LNCAP (cell line): ENCODE measurements at regions not wholly inside any gene's neighbourhood (a gene's known extent, or its start where the extent isn't known, plus 50 kb on each side); places are given as distances from the start of the nearest gene placed in this dataset.

Experiments used
- TF ChIP-seq, protein P1 (sequence below): fragments of 450-650 bp; IDR thresholded peaks from 2 replicates; pipeline ENCODE4 v1.5.1; 2017; ENCODE audit warnings: mild to moderate bottlenecking

DNA sequence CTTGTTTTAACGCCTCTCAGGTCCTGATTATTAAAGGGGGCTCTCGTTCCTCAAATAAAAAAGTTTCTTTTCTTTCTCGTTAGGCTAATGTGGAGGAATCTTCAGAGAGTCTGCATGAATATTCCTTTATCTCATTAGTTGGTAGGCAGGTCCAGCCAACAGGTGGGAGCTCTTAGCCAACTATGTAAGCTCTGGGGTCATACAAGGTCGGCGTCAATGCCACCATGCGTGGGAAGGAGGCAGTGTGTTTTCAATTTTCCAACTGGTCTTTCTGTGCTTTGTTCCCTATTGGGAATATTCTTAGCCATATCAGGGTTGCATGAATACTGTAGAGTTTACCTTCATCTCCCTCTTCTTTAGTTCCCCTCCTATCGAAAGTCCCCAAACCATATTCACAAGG is 118.5 kb upstream of the SVIL start:
- TF ChIP-seq, protein P1, sequence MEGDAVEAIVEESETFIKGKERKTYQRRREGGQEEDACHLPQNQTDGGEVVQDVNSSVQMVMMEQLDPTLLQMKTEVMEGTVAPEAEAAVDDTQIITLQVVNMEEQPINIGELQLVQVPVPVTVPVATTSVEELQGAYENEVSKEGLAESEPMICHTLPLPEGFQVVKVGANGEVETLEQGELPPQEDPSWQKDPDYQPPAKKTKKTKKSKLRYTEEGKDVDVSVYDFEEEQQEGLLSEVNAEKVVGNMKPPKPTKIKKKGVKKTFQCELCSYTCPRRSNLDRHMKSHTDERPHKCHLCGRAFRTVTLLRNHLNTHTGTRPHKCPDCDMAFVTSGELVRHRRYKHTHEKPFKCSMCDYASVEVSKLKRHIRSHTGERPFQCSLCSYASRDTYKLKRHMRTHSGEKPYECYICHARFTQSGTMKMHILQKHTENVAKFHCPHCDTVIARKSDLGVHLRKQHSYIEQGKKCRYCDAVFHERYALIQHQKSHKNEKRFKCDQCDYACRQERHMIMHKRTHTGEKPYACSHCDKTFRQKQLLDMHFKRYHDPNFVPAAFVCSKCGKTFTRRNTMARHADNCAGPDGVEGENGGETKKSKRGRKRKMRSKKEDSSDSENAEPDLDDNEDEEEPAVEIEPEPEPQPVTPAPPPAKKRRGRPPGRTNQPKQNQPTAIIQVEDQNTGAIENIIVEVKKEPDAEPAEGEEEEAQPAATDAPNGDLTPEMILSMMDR: no peak

DNA sequence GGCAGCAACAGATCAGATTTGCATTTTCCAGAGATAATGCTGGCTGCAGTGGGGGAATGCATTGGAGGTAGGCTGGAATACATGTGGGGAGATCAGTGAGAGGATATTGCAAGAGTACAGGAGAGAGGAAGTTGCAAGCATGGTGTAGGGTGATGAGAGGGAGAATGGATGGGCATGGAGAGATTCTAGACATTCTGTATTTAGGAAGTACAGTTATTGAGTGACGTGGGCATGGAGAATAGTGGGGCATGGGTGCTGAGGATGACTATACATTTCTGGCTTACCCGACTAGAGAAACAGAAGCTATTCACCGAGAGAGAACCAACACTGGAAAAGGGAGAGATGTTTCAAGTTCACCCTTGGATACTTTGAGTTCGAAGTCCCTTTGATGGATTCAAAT is 116.9 kb upstream of the SVIL start:
- TF ChIP-seq, protein P1: no peak

DNA sequence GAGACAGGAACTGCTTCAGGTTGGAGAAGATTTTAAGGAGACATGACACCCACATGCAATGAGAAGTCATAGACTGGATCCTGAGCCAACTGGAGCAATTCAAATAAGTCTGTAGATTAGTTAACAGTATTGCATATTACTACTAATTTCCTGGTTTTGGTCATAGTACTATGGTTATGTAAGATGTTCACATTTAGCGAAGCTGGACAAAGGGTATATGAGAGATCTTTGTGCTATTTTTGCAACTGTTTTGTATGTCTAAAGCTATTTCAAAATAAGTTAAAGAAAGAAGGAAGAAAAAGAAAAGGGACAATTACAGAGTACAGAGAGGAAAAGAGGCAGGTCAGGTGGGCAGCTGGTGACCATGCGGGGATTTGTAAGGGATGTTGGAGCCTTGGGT is 116.5 kb upstream of the SVIL start:
- TF ChIP-seq, protein P1: no peak

DNA sequence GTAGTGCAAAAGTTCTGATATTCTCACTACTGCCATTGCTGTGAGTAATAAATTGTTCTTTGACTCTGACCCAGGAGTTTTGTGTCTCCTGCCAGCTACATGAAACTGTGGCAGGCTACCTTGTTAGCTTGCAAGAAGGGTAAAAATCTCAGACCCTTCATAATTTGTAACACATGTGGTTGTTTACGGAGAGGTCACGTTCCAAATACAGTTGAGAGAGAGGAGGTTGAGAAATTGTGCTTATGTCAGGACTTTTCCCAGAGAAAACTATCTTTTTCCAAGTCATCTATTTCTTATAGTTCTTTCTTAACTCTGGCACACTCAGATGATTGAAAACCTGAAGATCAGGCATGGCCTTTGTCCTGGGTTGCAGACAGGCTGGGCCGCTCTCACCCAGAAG is 114.4 kb upstream of the SVIL start:
- TF ChIP-seq, protein P1: no peak

DNA sequence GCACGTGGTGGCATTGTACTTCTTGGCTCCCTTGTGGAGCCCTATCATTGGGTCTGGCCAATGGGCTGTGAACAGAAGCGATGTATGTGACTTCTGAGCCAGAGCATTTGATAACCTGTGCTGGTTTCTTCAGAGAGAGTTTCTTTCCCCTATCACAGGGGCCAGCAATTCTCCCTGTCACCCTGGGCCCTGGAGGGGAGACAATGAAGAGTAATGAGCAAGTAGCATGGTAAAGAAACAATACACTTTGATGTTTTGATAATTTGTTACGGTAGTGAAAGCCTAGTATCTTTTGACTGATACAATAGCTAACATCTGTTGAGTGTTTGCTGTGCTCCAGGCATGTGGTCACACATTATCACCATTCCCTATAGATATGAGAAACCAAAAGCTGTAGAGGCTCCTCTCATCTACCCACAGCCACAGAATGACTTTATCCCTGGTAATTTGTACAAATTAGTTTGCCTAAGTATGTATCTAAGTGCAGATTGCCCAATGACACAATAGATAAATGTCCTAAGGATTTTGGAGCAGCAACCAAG is 113.4 kb upstream of the SVIL start:
- TF ChIP-seq, protein P1: no peak

DNA sequence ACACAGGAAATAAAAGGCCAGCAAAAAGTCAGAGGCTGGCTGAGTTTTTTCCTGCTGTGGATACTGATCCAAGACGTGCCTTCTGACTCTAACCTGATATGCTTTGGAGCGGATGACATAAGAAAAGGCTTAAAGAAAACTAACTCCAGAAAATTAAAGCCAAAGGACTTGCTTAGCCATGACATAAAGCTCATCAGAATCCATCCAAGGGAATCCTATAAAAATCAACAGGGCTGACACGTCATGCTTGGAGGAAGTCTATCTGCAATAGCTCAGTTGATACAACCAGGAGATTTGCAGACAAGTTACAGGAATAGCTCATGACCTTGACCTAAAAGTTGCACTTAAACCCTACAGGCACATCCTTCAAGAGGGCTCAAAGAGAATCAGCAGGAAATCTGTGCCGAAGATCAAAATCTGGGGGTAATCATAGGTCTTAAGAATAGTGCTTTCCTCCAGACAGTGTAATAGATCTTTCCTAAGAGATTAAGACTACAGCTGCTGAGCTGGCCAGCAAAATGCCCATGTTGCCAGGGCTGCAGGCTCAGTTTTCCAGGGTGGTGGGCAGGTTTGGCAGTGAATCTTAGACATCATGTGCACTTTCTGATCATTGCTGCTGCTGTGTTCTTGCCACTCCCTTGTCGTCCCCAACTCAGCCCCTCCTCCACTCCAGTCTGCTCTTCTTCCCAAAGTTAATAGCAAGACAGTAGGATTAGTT is 111.5 kb upstream of the SVIL start:
- TF ChIP-seq, protein P1: no peak

DNA sequence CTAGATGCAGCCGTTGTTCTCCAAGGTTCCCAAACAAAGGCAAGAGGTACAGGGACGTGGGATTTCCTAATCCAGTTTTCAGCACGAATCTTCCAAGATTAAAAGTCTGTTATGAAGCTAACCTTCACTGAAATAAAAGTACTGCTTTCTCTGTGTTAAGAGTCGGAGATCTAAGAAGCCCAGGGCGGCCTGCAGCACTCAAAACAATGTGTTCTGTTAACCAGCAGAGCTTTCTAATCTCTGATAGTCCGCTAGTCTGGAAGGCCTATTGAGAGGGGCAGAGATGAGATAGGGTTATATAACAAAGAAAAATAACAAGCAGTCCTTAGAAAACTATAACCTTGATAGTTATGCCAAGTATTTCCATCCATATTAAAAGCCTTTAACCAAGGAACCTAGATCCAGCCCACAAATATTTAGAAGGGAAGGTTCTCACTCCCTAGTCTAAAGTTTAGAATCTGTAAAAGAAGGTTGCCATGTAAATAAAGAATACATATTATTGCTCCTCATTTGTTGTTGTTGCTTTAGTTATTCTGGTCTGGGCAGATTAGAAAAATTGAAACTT is 106.3 kb upstream of the SVIL start:
- TF ChIP-seq, protein P1: no peak
